ENCODE measurements at regions not wholly inside any gene's neighbourhood (a gene's known extent, or its start where the extent isn't known, plus 50 kb on each side); places are given as distances from the start of the nearest gene placed in this dataset.

- no peak for DNase-seq (ENCODE audit: low read depth, low spot score)
- CTCF ChIA-PET = interaction anchor here (1.4 to 1.9 kb wide), 2 partner anchors 13 to 27 kb away, joined by 3 to 7 read pairs; no protein-coding TSS in a partner anchor
- no peak overlapping the region for H3K9ac ChIP-seq (replicated peaks; ENCODE audit: extremely low read depth, insufficient read depth, low read length)
- H3K79me2 ChIP-seq (ENCODE audit: control insufficient read depth, insufficient read depth, low read length) = no peaks in the 10 kb centered on the region
- no peaks in the 10 kb centered on the region for H3K36me3 ChIP-seq (ENCODE audit: control insufficient read depth in 2 of 2, extremely low read depth in 1 of 2, insufficient read depth in 2 of 2, low read length in 2 of 2)
- no peaks in the 10 kb centered on the region for H4K20me1 ChIP-seq (replicated peaks; ENCODE audit: control insufficient read depth, extremely low read depth, insufficient read depth, low read length)
- no peaks in the 10 kb centered on the region for H3K27me3 ChIP-seq (ENCODE audit: control insufficient read depth in 2 of 2, insufficient read depth in 2 of 2, low read length in 2 of 2)
- H2AFZ ChIP-seq (ENCODE audit: low read depth, low read length) = no peak overlapping the region
- dilution Hi-C loops (cut with MboI; ENCODE audit: extremely low pct_ligation_motif_present, low sequenced_read_pairs) = no loop called here
- peaks cover under 1% of the 10 kb centered on the region for H3K4me1 ChIP-seq (ENCODE audit: control insufficient read depth, extremely low read depth, insufficient read depth, low read length)
- no peak overlapping the region for H3K27ac ChIP-seq (ENCODE audit: insufficient read depth, low read depth, low read length)
- H3K9me3 ChIP-seq (replicated peaks; ENCODE audit: control insufficient read depth, insufficient read depth, low read length) = no peaks in the 10 kb centered on the region
- H3K4me3 ChIP-seq (replicated peaks in 1 of 3; ENCODE audit: insufficient read depth in 1 of 3, low read depth in 1 of 3, low read length in 3 of 3) = no peak overlapping the region
- intact Hi-C loops (cut with micrococcal nuclease) = no loop called here
- FAIRE-seq = no peak
- H3K4me2 ChIP-seq (ENCODE audit: insufficient read depth, low read length) = no peak overlapping the region
- H3K9me1 ChIP-seq (replicated peaks; ENCODE audit: control insufficient read depth, extremely low read depth, insufficient read depth, low read length) = no peaks in the 10 kb centered on the region
- TF ChIP-seq MAX (IDR thresholded peaks at IDR 0.05; ENCODE audit: insufficient read depth, insufficient read length) (no peak), POLR2A (IDR thresholded peaks at IDR 0.05; ENCODE audit: low read depth, low read length) (no peak), CTCF (IDR thresholded peaks at IDR 0.05; ENCODE audit: extremely low read depth in 1 of 2, insufficient read depth in 1 of 2, low read depth in 1 of 2, low read length in 2 of 2) (no peak), FOS (IDR thresholded peaks at IDR 0.05; ENCODE audit: borderline replicate concordance, insufficient read depth, low read length) (no peak)
- POLR2A ChIA-PET = no interaction called here
- BruUV-seq (replicated peaks) = no TSS peak
These were observed 59.0 kb upstream of the NPVF start for GRCh38 chr7:25287291-25287690.

- no peak overlapping the region for H3K27ac ChIP-seq (ENCODE audit: insufficient read depth, low read depth, low read length)
- CTCF ChIA-PET = interaction anchor here (1.5 kb wide), 1 partner anchor 29 kb away, joined by 3 read pairs; no protein-coding TSS in a partner anchor
- FAIRE-seq = no peak
These were observed 60.4 kb upstream of the NPVF start for GRCh38 chr7:25288556-25289307.

More at GRCh38 chr7:25288556-25289307, 60.4 kb upstream of the NPVF start:
- POLR2A ChIA-PET = no interaction called here
- no peaks in the 10 kb centered on the region for H3K36me3 ChIP-seq (ENCODE audit: control insufficient read depth in 2 of 2, extremely low read depth in 1 of 2, insufficient read depth in 2 of 2, low read length in 2 of 2)
- dilution Hi-C loops (cut with MboI; ENCODE audit: extremely low pct_ligation_motif_present, low sequenced_read_pairs) (no loop called here), intact Hi-C loops (cut with micrococcal nuclease) (no loop called here)
- H3K4me3 ChIP-seq (replicated peaks in 1 of 3; ENCODE audit: insufficient read depth in 1 of 3, low read depth in 1 of 3, low read length in 3 of 3) = no peak overlapping the region
- H3K9me1 ChIP-seq (replicated peaks; ENCODE audit: control insufficient read depth, extremely low read depth, insufficient read depth, low read length) = no peaks in the 10 kb centered on the region
- H3K79me2 ChIP-seq (ENCODE audit: control insufficient read depth, insufficient read depth, low read length) = no peaks in the 10 kb centered on the region
- no peak overlapping the region for H3K4me2 ChIP-seq (ENCODE audit: insufficient read depth, low read length)
- no peaks in the 10 kb centered on the region for H3K27me3 ChIP-seq (ENCODE audit: control insufficient read depth in 2 of 2, insufficient read depth in 2 of 2, low read length in 2 of 2)
- H3K9me3 ChIP-seq (replicated peaks; ENCODE audit: control insufficient read depth, insufficient read depth, low read length) = no peaks in the 10 kb centered on the region
- BruUV-seq (replicated peaks) = no TSS peak
- H3K9ac ChIP-seq (replicated peaks; ENCODE audit: extremely low read depth, insufficient read depth, low read length) = no peak overlapping the region
- H2AFZ ChIP-seq (ENCODE audit: low read depth, low read length) = no peak overlapping the region
- H3K4me1 ChIP-seq (ENCODE audit: control insufficient read depth, extremely low read depth, insufficient read depth, low read length) = no peaks in the 10 kb centered on the region
- no peak for TF ChIP-seq POLR2A (IDR thresholded peaks at IDR 0.05; ENCODE audit: low read depth, low read length)
- no peak for TF ChIP-seq FOS (IDR thresholded peaks at IDR 0.05; ENCODE audit: borderline replicate concordance, insufficient read depth, low read length)
- TF ChIP-seq EZH2 (IDR thresholded peaks at IDR 0.05; ENCODE audit: borderline replicate concordance, low read depth, low read length, severe bottlenecking) = no peak
- TF ChIP-seq MAX (IDR thresholded peaks at IDR 0.05; ENCODE audit: insufficient read depth, insufficient read length) = no peak
- no peak for TF ChIP-seq GATA2 (IDR thresholded peaks at IDR 0.05; ENCODE audit: insufficient read depth, insufficient read length, low read depth, low read length)
- no peak for TF ChIP-seq POLR2AphosphoS5 (IDR thresholded peaks at IDR 0.05; ENCODE audit: insufficient read depth, low read depth, low read length)
- no peak for TF ChIP-seq MYC (IDR thresholded peaks at IDR 0.05; ENCODE audit: low read depth, low read length)
- TF ChIP-seq JUN (IDR thresholded peaks at IDR 0.05; ENCODE audit: borderline replicate concordance, insufficient read depth, insufficient read length, low read depth) = no peak
- TF ChIP-seq CTCF (IDR thresholded peaks at IDR 0.05; ENCODE audit: extremely low read depth in 1 of 2, insufficient read depth in 1 of 2, low read depth in 1 of 2, low read length in 2 of 2) = no peak
- no peaks in the 10 kb centered on the region for H4K20me1 ChIP-seq (replicated peaks; ENCODE audit: control insufficient read depth, extremely low read depth, insufficient read depth, low read length)
- no peak for DNase-seq (ENCODE audit: low read depth, low spot score)
